HCT116 (cell line): ENCODE measurements at regions not wholly inside any gene's neighbourhood (a gene's known extent, or its start where the extent isn't known, plus 50 kb on each side); places are given as distances from the start of the nearest gene placed in this dataset.

Experiments used
- POLR2A ChIP-seq: IDR thresholded peaks from 2 replicates; pipeline ENCODE4 v1.7.0; 2011; ENCODE audit warnings: borderline replicate concordance; ENCODE audit not compliant: insufficient read depth, insufficient read length; ENCODE audit errors: extremely low read depth
- POLR2AphosphoS5 ChIP-seq: IDR thresholded peaks from 2 replicates; pipeline ENCODE4 v1.6.1; 2011; ENCODE audit warnings: mild to moderate bottlenecking, low read depth, low read length, moderate library complexity
- SIN3A ChIP-seq: IDR thresholded peaks from 2 replicates; pipeline ENCODE4 v1.6.1; 2012; ENCODE audit warnings: low read depth
- YY1 ChIP-seq: IDR thresholded peaks from 2 replicates; pipeline ENCODE4 v1.6.1; 2011; ENCODE audit warnings: low read length, low read depth, moderate library complexity, mild to moderate bottlenecking; ENCODE audit not compliant: insufficient replicate concordance; ENCODE audit errors: extremely low read depth

GRCh38 chr6:149150801-149151398, 166.6 kb upstream of the TAB2 start:
- TF ChIP-seq YY1 (no peak), POLR2AphosphoS5 (no peak), SIN3A (no peak), POLR2A (no peak)
